Activated CD4-positive, alpha-beta T cell treated with anti-CD3 and anti-CD28 coated beads for 48 hours (primary cell): ENCODE measurements at regions not wholly inside any gene's neighbourhood (a gene's known extent, or its start where the extent isn't known, plus 50 kb on each side); places are given as distances from the start of the nearest gene placed in this dataset.
"Not testable (repeated sequence)": the region's sequence is repeated elsewhere in the genome, so short reads cannot be mapped to it uniquely, and the experiment has no call there.

Experiments used
- DNase-seq: peaks from one replicate; pipeline ENCODE4 v3.0.0-alpha.2; 2020

- no peak for DNase-seq
These were observed 139.3 kb upstream of the FBXO11 start for GRCh38 chr2:48045613-48046012.

GRCh38 chr2:48048476-48049171 is 142.3 kb upstream of the FBXO11 start:
- no peak for DNase-seq

GRCh38 chr2:48049371-48049770 is 143.1 kb upstream of the FBXO11 start:
- DNase-seq, result no peak

GRCh38 chr2:48050711-48051110 is 144.4 kb upstream of the FBXO11 start:
- no peak for DNase-seq

GRCh38 chr2:48059975-48060374 is 153.7 kb upstream of the FBXO11 start:
- no peak for DNase-seq

- not testable (repeated sequence) for DNase-seq
These were observed 155.4 kb upstream of the FBXO11 start for GRCh38 chr2:48061656-48062055.

GRCh38 chr2:48065096-48065495 is 158.8 kb upstream of the FBXO11 start:
- DNase-seq, result no peak

GRCh38 chr2:48066000-48066399 is 159.7 kb upstream of the FBXO11 start:
- no peak for DNase-seq

GRCh38 chr2:48069769-48070168 is 163.5 kb upstream of the FBXO11 start:
- no peak for DNase-seq

GRCh38 chr2:48070415-48070814 is 164.1 kb upstream of the FBXO11 start:
- DNase-seq, result no peak

- DNase-seq, result no peak
These were observed 166.3 kb upstream of the FBXO11 start for GRCh38 chr2:48072583-48072982.

GRCh38 chr2:48075631-48076030 is 169.3 kb upstream of the FBXO11 start:
- DNase-seq, result no peak

GRCh38 chr2:48080534-48081316 is 174.4 kb upstream of the FBXO11 start:
- no peak for DNase-seq

- no peak for DNase-seq
These were observed 175.0 kb upstream of the FBXO11 start for GRCh38 chr2:48081317-48081628.

GRCh38 chr2:48085888-48086287 is 179.6 kb upstream of the FBXO11 start:
- DNase-seq, result no peak

- DNase-seq, result no peak
These were observed 182.7 kb upstream of the FBXO11 start for GRCh38 chr2:48088994-48089393.

GRCh38 chr2:48089644-48090043 is 183.3 kb upstream of the FBXO11 start:
- DNase-seq, result no peak

GRCh38 chr2:48092846-48093803 is 186.8 kb upstream of the FBXO11 start:
- DNase-seq, result no peak

- not testable (repeated sequence) for DNase-seq
These were observed 190.5 kb upstream of the FBXO11 start for GRCh38 chr2:48096765-48097164.

- DNase-seq, result no peak
These were observed 192.2 kb upstream of the FBXO11 start for GRCh38 chr2:48098539-48098938.

- no peak for DNase-seq
These were observed 198.1 kb upstream of the FBXO11 start for GRCh38 chr2:48104418-48104817.

GRCh38 chr2:48105848-48106247 is 199.6 kb upstream of the FBXO11 start:
- no peak for DNase-seq

GRCh38 chr2:48107326-48107925 is 201.1 kb upstream of the FBXO11 start:
- no peak for DNase-seq
